DOHH2 (cell line): ENCODE measurements at regions not wholly inside any gene's neighbourhood (a gene's known extent, or its start where the extent isn't known, plus 50 kb on each side); places are given as distances from the start of the nearest gene placed in this dataset.

Experiments used
- H3F3A ChIP-seq: fragments of 200-600 bp; sonication (generic), shearing (Covaris generic); 2 replicates; pipeline ENCODE4 v1.6.0; 2016; ENCODE audit warnings: antibody characterized with exemption, mild to moderate bottlenecking; ENCODE audit not compliant: control insufficient read depth, insufficient read depth
- H3K27ac ChIP-seq: fragments of 200-600 bp; sonication (generic); 2 replicates; pipeline ENCODE4 v1.5.1; 2014; ENCODE audit warnings: low read depth, mild to moderate bottlenecking, low read length, moderate library complexity
- H3K27me3 ChIP-seq: fragments of 200-600 bp; sonication (generic); 2 replicates; pipeline ENCODE4 v1.6.1; 2014; ENCODE audit warnings: mild to moderate bottlenecking, low read length, mixed read lengths; ENCODE audit not compliant: control insufficient read depth
- H3K36me3 ChIP-seq: fragments of 200-600 bp; sonication (generic); 2 replicates; pipeline ENCODE4 v1.6.1; 2014; ENCODE audit warnings: mild to moderate bottlenecking, low read length, moderate library complexity, mixed read lengths; ENCODE audit not compliant: control insufficient read depth
- H3K4me1 ChIP-seq: fragments of 200-600 bp; sonication (generic); 2 replicates; pipeline ENCODE4 v1.6.1; 2014; ENCODE audit warnings: mild to moderate bottlenecking, low read length, mixed read lengths; ENCODE audit not compliant: control insufficient read depth
- H3K4me2 ChIP-seq: fragments of 200-600 bp; sonication (generic); 2 replicates; pipeline ENCODE4 v1.6.0; 2014; ENCODE audit warnings: mild to moderate bottlenecking, low read length, moderate library complexity
- H3K4me3 ChIP-seq: fragments of 200-600 bp; sonication (generic); 2 replicates; pipeline ENCODE4 v1.5.1; 2014; ENCODE audit warnings: mild to moderate bottlenecking, low read length, mixed read lengths
- H3K79me2 ChIP-seq: fragments of 200-600 bp; sonication (generic); 2 replicates; pipeline ENCODE4 v1.6.1; 2014; ENCODE audit warnings: mild to moderate bottlenecking, low read length, mixed read lengths; ENCODE audit not compliant: control insufficient read depth
- H3K9me2 ChIP-seq: fragments of 200-600 bp; sonication (generic); replicated peaks from 2 replicates; pipeline ENCODE4 v1.6.1; 2014; ENCODE audit warnings: mild to moderate bottlenecking, low read length, mixed read lengths; ENCODE audit not compliant: control insufficient read depth
- H3K9me3 ChIP-seq: fragments of 200-600 bp; sonication (generic); 2 replicates; pipeline ENCODE4 v1.6.1; 2014; ENCODE audit warnings: antibody characterized with exemption, low read length, mixed read lengths; ENCODE audit not compliant: control insufficient read depth, insufficient read depth
- H4K20me1 ChIP-seq: fragments of 200-600 bp; sonication (generic); 2 replicates; pipeline ENCODE4 v1.6.0; 2014; ENCODE audit warnings: low read depth, mild to moderate bottlenecking, antibody characterized with exemption, low read length, moderate library complexity; ENCODE audit not compliant: control insufficient read depth, insufficient read depth
- CTCF ChIP-seq: fragments of 200-600 bp; sonication (generic); IDR thresholded peaks from one replicate; pipeline ENCODE4 v1.5.1; 2014; ENCODE audit warnings: antibody characterized with exemption, mild to moderate bottlenecking, low read depth, low read length; ENCODE audit not compliant: poor library complexity, severe bottlenecking
- EZH2phosphoT487 ChIP-seq: fragments of 200-600 bp; sonication (generic); IDR thresholded peaks from 2 replicates; pipeline ENCODE4 v1.6.1; 2017; ENCODE audit warnings: borderline replicate concordance, mild to moderate bottlenecking, antibody characterized with exemption, low read length, moderate library complexity, mixed read lengths

DNA sequence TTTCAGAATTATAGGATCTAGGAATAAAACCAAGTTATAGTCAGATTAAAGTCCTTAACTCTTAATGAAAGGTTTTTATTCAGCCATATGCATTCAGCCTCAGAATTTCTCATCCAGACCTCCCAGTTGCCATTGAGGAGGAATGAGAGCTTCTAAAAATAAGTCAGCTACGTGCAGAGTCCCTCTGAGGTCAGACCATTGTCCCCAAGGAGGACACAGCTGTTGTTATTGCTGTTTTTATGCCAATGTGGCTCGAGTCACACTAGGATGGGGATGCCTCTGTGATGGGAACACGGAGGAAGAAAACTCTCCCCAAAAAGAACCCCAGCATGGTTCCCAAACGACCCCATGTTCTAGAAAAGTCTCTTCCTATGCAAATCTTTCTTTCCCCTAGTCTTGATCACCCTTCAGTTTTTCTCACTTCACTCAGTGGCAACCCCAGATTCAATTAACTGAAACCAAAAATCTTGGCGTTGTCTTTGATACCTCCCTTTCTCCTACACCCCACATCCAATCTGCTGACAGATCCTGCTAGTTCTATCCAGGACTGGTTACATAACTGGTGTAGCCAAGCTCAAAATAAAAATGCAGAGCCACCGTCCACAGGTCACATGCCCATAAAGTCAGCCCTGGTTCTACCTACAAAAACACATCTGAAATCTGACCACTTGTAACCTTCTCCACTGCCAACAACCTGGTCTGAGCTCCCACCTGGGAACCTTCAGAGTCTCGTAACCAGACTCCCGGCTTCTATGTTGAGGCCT lies 138.2 kb upstream of the ERCC4 start:
- no peaks in the 10 kb centered on the region for H3K79me2 ChIP-seq
- TF ChIP-seq EZH2phosphoT487 (no peak), CTCF (no peak)
- no peaks in the 10 kb centered on the region for H3K9me2 ChIP-seq
- H3K27me3 ChIP-seq: no peaks in the 10 kb centered on the region
- no peaks in the 10 kb centered on the region for H3K36me3 ChIP-seq
- no peak overlapping the region for H3K4me3 ChIP-seq
- H3K9me3 ChIP-seq: no peaks in the 10 kb centered on the region
- no peak overlapping the region for H3K27ac ChIP-seq
- no peaks in the 10 kb centered on the region for H3F3A ChIP-seq
- H3K4me2 ChIP-seq: no peak overlapping the region
- H3K4me1 ChIP-seq: no peaks in the 10 kb centered on the region
- no peaks in the 10 kb centered on the region for H4K20me1 ChIP-seq

DNA sequence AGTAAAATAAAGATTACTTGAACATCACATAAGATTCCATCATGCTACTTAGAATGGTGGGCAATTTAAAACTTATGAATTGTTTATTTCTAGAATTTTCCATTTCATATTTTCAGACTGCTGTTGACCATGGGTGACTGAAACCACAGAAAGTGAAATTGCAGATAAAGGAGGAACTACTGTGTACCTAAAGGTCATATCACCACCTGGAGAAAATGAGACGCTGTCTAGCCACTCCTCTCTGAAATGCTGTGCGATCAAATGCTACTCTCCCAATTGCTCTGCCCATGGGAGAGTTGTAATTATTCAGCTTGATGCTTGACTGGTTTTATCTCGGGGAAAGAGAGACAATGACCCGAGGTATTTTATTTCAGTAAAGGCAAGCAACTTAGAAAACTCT lies 128.9 kb upstream of the ERCC4 start:
- Histone ChIP-seq H4K20me1 (no peaks in the 10 kb centered on the region), H3K36me3 (no peaks in the 10 kb centered on the region), H3K27me3 (no peaks in the 10 kb centered on the region), H3K4me3 (no peak overlapping the region), H3K4me2 (no peak overlapping the region), H3K9me3 (no peaks in the 10 kb centered on the region), H3F3A (no peaks in the 10 kb centered on the region), H3K9me2 (no peaks in the 10 kb centered on the region), H3K27ac (no peak overlapping the region), H3K4me1 (no peaks in the 10 kb centered on the region), H3K79me2 (no peaks in the 10 kb centered on the region)
- TF ChIP-seq CTCF: no peak
- no peak for TF ChIP-seq EZH2phosphoT487

DNA sequence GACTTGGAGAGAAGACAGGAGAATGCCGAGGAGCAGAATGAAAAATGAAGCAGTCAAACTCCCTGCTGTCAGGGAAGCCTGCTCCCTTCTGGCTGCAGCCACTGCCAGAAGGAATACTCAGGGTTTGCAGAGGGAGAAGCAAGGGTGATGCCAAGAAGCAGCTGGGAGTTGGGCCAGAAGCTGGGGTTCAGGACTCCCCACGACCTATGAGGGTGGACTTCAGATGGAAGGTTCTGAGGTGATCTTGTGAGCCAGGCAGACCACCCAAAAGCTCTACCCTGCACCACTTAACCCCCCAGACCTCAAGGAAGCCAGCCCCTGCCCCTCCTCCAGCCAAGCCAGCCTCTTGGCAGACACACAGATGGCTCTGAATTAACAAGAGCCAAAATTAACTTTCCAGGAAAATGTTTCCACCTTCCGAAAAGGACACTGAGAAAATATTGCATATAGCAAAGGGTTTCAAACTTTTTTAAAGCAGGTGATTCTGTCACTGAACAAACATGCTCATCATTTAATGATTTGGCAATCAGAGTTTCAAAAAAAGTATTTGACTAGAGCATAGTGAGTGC lies 126.0 kb upstream of the ERCC4 start:
- Histone ChIP-seq H3K9me2 (no peaks in the 10 kb centered on the region), H3K36me3 (no peaks in the 10 kb centered on the region), H3K4me2 (no peak overlapping the region), H3K9me3 (no peaks in the 10 kb centered on the region), H3K4me1 (no peaks in the 10 kb centered on the region), H3F3A (no peaks in the 10 kb centered on the region), H3K27me3 (no peaks in the 10 kb centered on the region), H4K20me1 (no peaks in the 10 kb centered on the region), H3K4me3 (no peak overlapping the region), H3K79me2 (no peaks in the 10 kb centered on the region), H3K27ac (no peak overlapping the region)
- TF ChIP-seq EZH2phosphoT487 (no peak), CTCF (no peak)
